ENCODE measurements at regions not wholly inside any gene's neighbourhood (a gene's known extent, or its start where the extent isn't known, plus 50 kb on each side); places are given as distances from the start of the nearest gene placed in this dataset.

DNA sequence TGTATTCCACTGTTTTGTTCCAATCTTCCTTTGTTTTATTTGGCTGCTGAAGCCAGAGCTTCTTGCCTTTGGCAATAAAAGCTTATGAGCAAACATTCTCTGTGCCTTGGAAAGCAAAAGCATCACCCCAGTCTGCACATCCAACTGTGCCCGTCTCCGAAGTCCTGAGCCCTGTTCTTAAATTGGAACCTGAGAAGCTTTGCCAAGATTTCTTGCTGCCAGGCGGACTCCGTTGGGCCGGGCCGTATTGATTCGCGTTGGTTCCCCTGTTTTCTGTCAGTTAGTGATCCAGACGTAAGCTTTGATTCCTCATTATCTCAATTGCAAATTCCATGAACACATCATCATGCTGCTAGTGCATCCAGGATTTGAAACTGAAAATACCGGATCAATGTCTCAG, 793.0 kb downstream of the OLFM4 start:
- TF ChIP-seq, protein P1, sequence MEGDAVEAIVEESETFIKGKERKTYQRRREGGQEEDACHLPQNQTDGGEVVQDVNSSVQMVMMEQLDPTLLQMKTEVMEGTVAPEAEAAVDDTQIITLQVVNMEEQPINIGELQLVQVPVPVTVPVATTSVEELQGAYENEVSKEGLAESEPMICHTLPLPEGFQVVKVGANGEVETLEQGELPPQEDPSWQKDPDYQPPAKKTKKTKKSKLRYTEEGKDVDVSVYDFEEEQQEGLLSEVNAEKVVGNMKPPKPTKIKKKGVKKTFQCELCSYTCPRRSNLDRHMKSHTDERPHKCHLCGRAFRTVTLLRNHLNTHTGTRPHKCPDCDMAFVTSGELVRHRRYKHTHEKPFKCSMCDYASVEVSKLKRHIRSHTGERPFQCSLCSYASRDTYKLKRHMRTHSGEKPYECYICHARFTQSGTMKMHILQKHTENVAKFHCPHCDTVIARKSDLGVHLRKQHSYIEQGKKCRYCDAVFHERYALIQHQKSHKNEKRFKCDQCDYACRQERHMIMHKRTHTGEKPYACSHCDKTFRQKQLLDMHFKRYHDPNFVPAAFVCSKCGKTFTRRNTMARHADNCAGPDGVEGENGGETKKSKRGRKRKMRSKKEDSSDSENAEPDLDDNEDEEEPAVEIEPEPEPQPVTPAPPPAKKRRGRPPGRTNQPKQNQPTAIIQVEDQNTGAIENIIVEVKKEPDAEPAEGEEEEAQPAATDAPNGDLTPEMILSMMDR (conservative IDR thresholded peaks at IDR 0.05 in 1 of 2, IDR thresholded peaks at IDR 0.05 in 1 of 2; ENCODE audit: extremely low read depth in 1 of 2, insufficient read depth in 1 of 2, low read depth in 1 of 2, low read length in 2 of 2), result no peak
- TF ChIP-seq EZH2 (IDR thresholded peaks at IDR 0.05; ENCODE audit: borderline replicate concordance, low read length), result no peak
